Endothelial cell of umbilical vein (primary cell): ENCODE measurements at regions not wholly inside any gene's neighbourhood (a gene's known extent, or its start where the extent isn't known, plus 50 kb on each side); places are given as distances from the start of the nearest gene placed in this dataset.

Experiments
- BruUV-seq: library from RNA; stranded (reverse); fragments of 400-500 nt; replicated peaks from 2 replicates; lab custom pipeline; 2021; lab: Mats Ljungman, UMichigan
- CTCF ChIA-PET: fragments of 300-600, 350-600 bp; sonication (Branson Sonifier 250); formaldehyde crosslinking; loops from one replicate; lab custom pipeline; 2021; ENCODE audit warnings: antibody characterized with exemption, inconsistent platforms; lab: Charles Lee
- POLR2A ChIA-PET: fragments of 300-600, 350-600 bp; sonication (Branson Sonifier 250); formaldehyde crosslinking; loops from one replicate; lab custom pipeline; 2021; ENCODE audit warnings: antibody characterized with exemption, inconsistent platforms; lab: Charles Lee
- DNase-seq: peaks from one replicate; pipeline ENCODE4 v3.0.0-alpha.2; 2011; ENCODE audit warnings: low read depth, low spot score
- FAIRE-seq: peaks from 2 replicates; lab custom pipeline; 2011; peaks lifted over from hg19 to GRCh38; lab: Jason Lieb, UNC
- H2AFZ ChIP-seq: 2 replicates; pipeline ENCODE4 v1.6.0; 2012; ENCODE audit warnings: low read depth, low read length, control low read depth, inconsistent platforms
- H3K27ac ChIP-seq: 2 replicates; pipeline ENCODE4 v1.5.1; 2011; ENCODE audit warnings: low read depth, mild to moderate bottlenecking, control low read depth, low read length, moderate library complexity; ENCODE audit not compliant: insufficient read depth
- H3K27me3 ChIP-seq, 2 experiments: 2 replicates each; pipeline versions ENCODE4 v1.6.0 to v1.6.1; 2011; ENCODE audit warnings: low read length in 2 of 2, mixed read lengths in 1 of 2; ENCODE audit not compliant: control insufficient read depth in 2 of 2, insufficient read depth in 2 of 2
- H3K36me3 ChIP-seq, 2 experiments: 2 replicates in 1 of 2; 3 replicates in 1 of 2; pipeline ENCODE4 v1.5.1; 2011; ENCODE audit warnings: low read length in 2 of 2, mild to moderate bottlenecking in 1 of 2, moderate library complexity in 1 of 2; ENCODE audit not compliant: control insufficient read depth in 2 of 2, insufficient read depth in 2 of 2; ENCODE audit errors: extremely low read depth in 1 of 2
- H3K4me1 ChIP-seq: 3 replicates; pipeline ENCODE4 v1.5.1; 2011; ENCODE audit warnings: mild to moderate bottlenecking, low read length; ENCODE audit not compliant: control insufficient read depth, insufficient read depth; ENCODE audit errors: extremely low read depth
- H3K4me2 ChIP-seq: 2 replicates; pipeline ENCODE4 v1.6.1; 2011; ENCODE audit warnings: low read length, control low read depth, mixed read lengths; ENCODE audit not compliant: insufficient read depth
- H3K4me3 ChIP-seq, 3 experiments: fragments of 200-600 bp in 1 of 3; sonication (generic), shearing (Covaris generic) in 1 of 3; replicated peaks in 1 of 3; 2 replicates each; pipeline ENCODE4 v1.5.1; 2011 to 2016; ENCODE audit warnings: control low read depth in 3 of 3, low read length in 3 of 3, mild to moderate bottlenecking in 2 of 3, inconsistent platforms in 1 of 3, low read depth in 1 of 3, moderate library complexity in 1 of 3; ENCODE audit not compliant: insufficient read depth in 1 of 3
- H3K79me2 ChIP-seq: 2 replicates; pipeline ENCODE4 v1.6.0; 2012; ENCODE audit warnings: low read length, inconsistent platforms; ENCODE audit not compliant: control insufficient read depth, insufficient read depth
- H3K9ac ChIP-seq: replicated peaks from 2 replicates; pipeline ENCODE3; 2011; ENCODE audit warnings: low read length, control low read depth; ENCODE audit not compliant: insufficient read depth; ENCODE audit errors: extremely low read depth
- H3K9me1 ChIP-seq: replicated peaks from 3 replicates; pipeline ENCODE4 v1.6.0; 2011; ENCODE audit warnings: mild to moderate bottlenecking, low read length; ENCODE audit not compliant: control insufficient read depth, insufficient read depth; ENCODE audit errors: extremely low read depth
- H3K9me3 ChIP-seq: replicated peaks from 2 replicates; pipeline ENCODE4 v1.5.1; 2012; ENCODE audit warnings: low read length, inconsistent platforms; ENCODE audit not compliant: control insufficient read depth, insufficient read depth
- H4K20me1 ChIP-seq: replicated peaks from 2 replicates; pipeline ENCODE3; 2011; ENCODE audit warnings: mild to moderate bottlenecking, low read length; ENCODE audit not compliant: control insufficient read depth, insufficient read depth; ENCODE audit errors: extremely low read depth
- CTCF ChIP-seq, 2 donors: IDR thresholded peaks; 1 replicate in 1 of 2; 2 replicates in 1 of 2; pipeline ENCODE4 v1.5.1; 2011; ENCODE audit warnings: low read length in 2 of 2, mild to moderate bottlenecking in 2 of 2, moderate library complexity in 2 of 2, control low read depth in 1 of 2, inconsistent platforms in 1 of 2, low read depth in 1 of 2; ENCODE audit not compliant: insufficient read depth in 1 of 2; ENCODE audit errors: extremely low read depth in 1 of 2
- EZH2 ChIP-seq: IDR thresholded peaks from 2 replicates; pipeline ENCODE4 v1.6.1; 2012; ENCODE audit warnings: borderline replicate concordance, low read depth, mild to moderate bottlenecking, moderate library complexity, low read length, inconsistent platforms; ENCODE audit not compliant: severe bottlenecking
- FOS ChIP-seq: IDR thresholded peaks from 2 replicates; pipeline ENCODE4 v1.6.1; 2011; ENCODE audit warnings: mild to moderate bottlenecking, low read length, moderate library complexity, borderline replicate concordance; ENCODE audit not compliant: insufficient read depth
- GATA2 ChIP-seq: IDR thresholded peaks from 2 replicates; pipeline ENCODE4 v1.7.0; 2011; ENCODE audit warnings: low read depth, mild to moderate bottlenecking, moderate library complexity, mixed read lengths, low read length; ENCODE audit not compliant: insufficient read length, insufficient read depth
- JUN ChIP-seq: IDR thresholded peaks from 2 replicates; pipeline ENCODE4 v1.6.1; 2011; ENCODE audit warnings: borderline replicate concordance, low read depth; ENCODE audit not compliant: insufficient read length, insufficient read depth
- MAX ChIP-seq: IDR thresholded peaks from 2 replicates; pipeline ENCODE4 v1.6.1; 2011; ENCODE audit not compliant: insufficient read depth, insufficient read length
- MYC ChIP-seq: IDR thresholded peaks from one replicate; pipeline ENCODE4 v1.6.1; 2011; ENCODE audit warnings: mild to moderate bottlenecking, low read depth, low read length
- POLR2A ChIP-seq: IDR thresholded peaks from 2 replicates; pipeline ENCODE4 v1.6.1; 2012; ENCODE audit warnings: low read depth, mild to moderate bottlenecking, control low read depth, low read length
- POLR2AphosphoS5 ChIP-seq: IDR thresholded peaks from 2 replicates; pipeline ENCODE4 v1.6.1; 2012; ENCODE audit warnings: low read depth, mild to moderate bottlenecking, control low read depth, low read length, moderate library complexity; ENCODE audit not compliant: insufficient read depth
- dilution Hi-C: fragments of 300-500 bp; cut with MboI; formaldehyde crosslinking; loops from one replicate; pipeline ENCODE4 v1.15.0; 2019; ENCODE audit warnings: low sequenced_read_pairs; ENCODE audit not compliant: extremely low pct_ligation_motif_present
- intact Hi-C: fragments of 100-400 bp; cut with micrococcal nuclease; formaldehyde crosslinking; loops from one replicate; pipeline ENCODE4 v1.10.0; 2022

- Histone ChIP-seq H3K4me3 (no peak overlapping the region), H4K20me1 (no peaks in the 10 kb centered on the region), H3K27ac (no peak overlapping the region), H3K36me3 (no peaks in the 10 kb centered on the region), H3K4me1 (no peaks in the 10 kb centered on the region), H2AFZ (no peak overlapping the region), H3K9me1 (no peaks in the 10 kb centered on the region), H3K4me2 (no peak overlapping the region), H3K9ac (no peak overlapping the region), H3K27me3 (no peaks in the 10 kb centered on the region), H3K9me3 (no peaks in the 10 kb centered on the region), H3K79me2 (no peaks in the 10 kb centered on the region)
- no TSS peak for BruUV-seq
- dilution Hi-C loops = no loop called here
- CTCF ChIA-PET = interaction anchor here (1.6 kb wide), 1 partner anchor 21 kb away, joined by 4 read pairs; no protein-coding TSS in a partner anchor
- FAIRE-seq = no peak
- TF ChIP-seq CTCF (IDR thresholded peaks at IDR 0.05; ENCODE audit: extremely low read depth in 1 of 2, insufficient read depth in 1 of 2, low read depth in 1 of 2, low read length in 2 of 2) = no peak
- no peak for TF ChIP-seq MAX
- no peak for TF ChIP-seq MYC
- TF ChIP-seq EZH2 = no peak
- TF ChIP-seq GATA2 = no peak
- no peak for TF ChIP-seq POLR2A
- TF ChIP-seq JUN = no peak
- TF ChIP-seq FOS = no peak
- TF ChIP-seq POLR2AphosphoS5 = no peak
- intact Hi-C loops = no loop called here
- POLR2A ChIA-PET = no interaction called here
- no peak for DNase-seq
Observed at GRCh38 chr3:30498587-30498967, 107.8 kb upstream of the TGFBR2 start.
